ENCODE measurements at regions not wholly inside any gene's neighbourhood (a gene's known extent, or its start where the extent isn't known, plus 50 kb on each side); places are given as distances from the start of the nearest gene placed in this dataset.

- no peaks in the 10 kb centered on the region for H3K36me3 ChIP-seq
- no peak overlapping the region for H3K27ac ChIP-seq
- no peak overlapping the region for H3K4me3 ChIP-seq
- no peaks in the 10 kb centered on the region for H3K4me1 ChIP-seq
- no peaks in the 10 kb centered on the region for H3K27me3 ChIP-seq
- H3K9me3 ChIP-seq = no peaks in the 10 kb centered on the region
- no peak for DNase-seq
- no peak for TF ChIP-seq EP300 (IDR thresholded peaks at IDR 0.05)
- no peak for TF ChIP-seq POLR2A (IDR thresholded peaks at IDR 0.05)
- no peak for TF ChIP-seq CTCF (IDR thresholded peaks at IDR 0.05)
- TF ChIP-seq POLR2AphosphoS5 (IDR thresholded peaks at IDR 0.05) = no peak
- intact Hi-C loops (cut with DNase I) = no loop called here
- WGBS, 2 donors = 84 to 86% methylated on average over 3 of the region's 3 CpGs
Measured at GRCh38 chr3:88280326-88280725, 130.6 kb downstream of the C3orf38 start.

- no peaks in the 10 kb centered on the region for H3K36me3 ChIP-seq
- TF ChIP-seq CTCF (IDR thresholded peaks at IDR 0.05) (no peak), POLR2A (IDR thresholded peaks at IDR 0.05) (no peak), POLR2AphosphoS5 (IDR thresholded peaks at IDR 0.05) (no peak), EP300 (IDR thresholded peaks at IDR 0.05) (no peak)
- intact Hi-C loops (cut with DNase I) = no loop called here
Measured at GRCh38 chr3:88282528-88283241, 132.9 kb downstream of the C3orf38 start.

GRCh38 chr3:88283242-88283592 is 133.5 kb downstream of the C3orf38 start:
- WGBS, 2 donors = 28 to 68% methylated on average over 4 of the region's 4 CpGs
- intact Hi-C loops (cut with DNase I) = no loop called here
- H3K27me3 ChIP-seq = no peaks in the 10 kb centered on the region
- H3K9me3 ChIP-seq = no peaks in the 10 kb centered on the region
- no peak for DNase-seq
- no peak for TF ChIP-seq EP300 (IDR thresholded peaks at IDR 0.05)
- H3K4me3 ChIP-seq = no peak overlapping the region
- H3K27ac ChIP-seq = no peak overlapping the region
- H3K36me3 ChIP-seq = no peaks in the 10 kb centered on the region
- H3K4me1 ChIP-seq = no peaks in the 10 kb centered on the region

More at GRCh38 chr3:88282528-88283241, 132.9 kb downstream of the C3orf38 start:
- no peak overlapping the region for H3K4me3 ChIP-seq
- WGBS, 2 donors = 92% methylated on average over 6 of the region's 6 CpGs
- no peaks in the 10 kb centered on the region for H3K27me3 ChIP-seq
- no peak overlapping the region for H3K27ac ChIP-seq
- H3K4me1 ChIP-seq = no peaks in the 10 kb centered on the region
- H3K9me3 ChIP-seq = no peaks in the 10 kb centered on the region
- DNase-seq = no peak

- no peak for TF ChIP-seq POLR2A (IDR thresholded peaks at IDR 0.05)
- no peak for TF ChIP-seq POLR2AphosphoS5 (IDR thresholded peaks at IDR 0.05)
- TF ChIP-seq CTCF (IDR thresholded peaks at IDR 0.05) = no peak
- no peak for TF ChIP-seq EP300 (IDR thresholded peaks at IDR 0.05)
- Histone ChIP-seq H3K4me3 (no peak overlapping the region), H3K4me1 (no peaks in the 10 kb centered on the region), H3K27me3 (no peaks in the 10 kb centered on the region), H3K9me3 (no peaks in the 10 kb centered on the region), H3K36me3 (no peaks in the 10 kb centered on the region), H3K27ac (no peak overlapping the region)
- intact Hi-C loops (cut with DNase I) = no loop called here
- DNase-seq = no peak
Measured at GRCh38 chr3:88291486-88291885, 141.7 kb downstream of the C3orf38 start.

GRCh38 chr3:88298189-88298588 is 148.4 kb downstream of the C3orf38 start:
- Histone ChIP-seq H3K36me3 (no peaks in the 10 kb centered on the region), H3K27me3 (no peaks in the 10 kb centered on the region), H3K9me3 (no peaks in the 10 kb centered on the region), H3K4me3 (no peak overlapping the region), H3K27ac (no peak overlapping the region), H3K4me1 (no peaks in the 10 kb centered on the region)
- WGBS, 2 donors = 11 to 39% methylated on average over 3 of the region's 3 CpGs
- no peak for DNase-seq
- TF ChIP-seq CTCF (IDR thresholded peaks at IDR 0.05) = no peak
- TF ChIP-seq POLR2A (IDR thresholded peaks at IDR 0.05) = no peak
- TF ChIP-seq POLR2AphosphoS5 (IDR thresholded peaks at IDR 0.05) = no peak
- TF ChIP-seq EP300 (IDR thresholded peaks at IDR 0.05) = no peak
- intact Hi-C loops (cut with DNase I) = no loop called here
